ENCODE measurements at regions not wholly inside any gene's neighbourhood (a gene's known extent, or its start where the extent isn't known, plus 50 kb on each side); places are given as distances from the start of the nearest gene placed in this dataset.

DNA sequence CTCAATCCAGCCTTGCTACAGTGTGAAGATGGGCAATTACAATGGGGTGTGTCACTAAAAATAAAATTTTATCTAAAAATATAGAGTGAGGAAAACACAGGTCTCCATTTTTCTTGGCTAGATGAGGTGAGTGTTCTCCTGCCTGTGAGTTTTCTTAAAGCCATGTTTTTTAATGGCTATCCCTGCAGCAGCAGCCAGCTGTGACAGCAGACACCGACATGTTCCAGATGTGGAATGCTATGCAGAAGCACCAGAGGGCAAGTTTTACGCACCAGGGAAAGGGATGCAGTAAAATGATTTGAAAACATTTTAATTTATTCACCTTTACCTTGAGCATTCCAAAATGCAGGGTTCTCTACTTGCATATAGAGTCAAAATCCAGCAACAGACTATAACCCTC, 577.0 kb upstream of the STXBP6 start:
- Histone ChIP-seq H3K79me2 (ENCODE audit: control insufficient read depth, insufficient read depth, low read length) (no peaks in the 10 kb centered on the region), H3K36me3 (ENCODE audit: control insufficient read depth, insufficient read depth, low read length) (no peaks in the 10 kb centered on the region), H3K9me3 (ENCODE audit: control insufficient read depth, insufficient read depth, low read depth, low read length) (no peaks in the 10 kb centered on the region), H3K27me3 (ENCODE audit: control insufficient read depth, insufficient read depth, low read length) (no peaks in the 10 kb centered on the region), H3K4me2 (ENCODE audit: extremely low read depth, insufficient read depth, low read length) (no peak overlapping the region), H3K4me3 (replicated peaks in 1 of 4; ENCODE audit: control extremely low read depth in 1 of 4, insufficient read depth in 1 of 4, low read depth in 3 of 4, low read length in 4 of 4) (no peak overlapping the region), H3K4me1 (ENCODE audit: control insufficient read depth, extremely low read depth, insufficient read depth, low read length) (no peaks in the 10 kb centered on the region), H3K27ac (ENCODE audit: insufficient read depth, low read length) (no peak overlapping the region), H4K20me1 (ENCODE audit: control insufficient read depth, extremely low read depth, insufficient read depth, low read length) (no peaks in the 10 kb centered on the region), H2AFZ (ENCODE audit: low read length) (no peak overlapping the region), H3K9ac (ENCODE audit: insufficient read depth, low read length) (no peak overlapping the region)
- TF ChIP-seq, protein P1, sequence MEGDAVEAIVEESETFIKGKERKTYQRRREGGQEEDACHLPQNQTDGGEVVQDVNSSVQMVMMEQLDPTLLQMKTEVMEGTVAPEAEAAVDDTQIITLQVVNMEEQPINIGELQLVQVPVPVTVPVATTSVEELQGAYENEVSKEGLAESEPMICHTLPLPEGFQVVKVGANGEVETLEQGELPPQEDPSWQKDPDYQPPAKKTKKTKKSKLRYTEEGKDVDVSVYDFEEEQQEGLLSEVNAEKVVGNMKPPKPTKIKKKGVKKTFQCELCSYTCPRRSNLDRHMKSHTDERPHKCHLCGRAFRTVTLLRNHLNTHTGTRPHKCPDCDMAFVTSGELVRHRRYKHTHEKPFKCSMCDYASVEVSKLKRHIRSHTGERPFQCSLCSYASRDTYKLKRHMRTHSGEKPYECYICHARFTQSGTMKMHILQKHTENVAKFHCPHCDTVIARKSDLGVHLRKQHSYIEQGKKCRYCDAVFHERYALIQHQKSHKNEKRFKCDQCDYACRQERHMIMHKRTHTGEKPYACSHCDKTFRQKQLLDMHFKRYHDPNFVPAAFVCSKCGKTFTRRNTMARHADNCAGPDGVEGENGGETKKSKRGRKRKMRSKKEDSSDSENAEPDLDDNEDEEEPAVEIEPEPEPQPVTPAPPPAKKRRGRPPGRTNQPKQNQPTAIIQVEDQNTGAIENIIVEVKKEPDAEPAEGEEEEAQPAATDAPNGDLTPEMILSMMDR (conservative IDR thresholded peaks at IDR 0.05 in 1 of 2, IDR thresholded peaks at IDR 0.05 in 1 of 2; ENCODE audit: low read depth in 1 of 2, low read length in 2 of 2) = no peak
- TF ChIP-seq EZH2 (IDR thresholded peaks at IDR 0.05; ENCODE audit: low read length, missing control alignments) = no peak
- DNase-seq (ENCODE audit: low read depth in 2 of 2) = no peak

DNA sequence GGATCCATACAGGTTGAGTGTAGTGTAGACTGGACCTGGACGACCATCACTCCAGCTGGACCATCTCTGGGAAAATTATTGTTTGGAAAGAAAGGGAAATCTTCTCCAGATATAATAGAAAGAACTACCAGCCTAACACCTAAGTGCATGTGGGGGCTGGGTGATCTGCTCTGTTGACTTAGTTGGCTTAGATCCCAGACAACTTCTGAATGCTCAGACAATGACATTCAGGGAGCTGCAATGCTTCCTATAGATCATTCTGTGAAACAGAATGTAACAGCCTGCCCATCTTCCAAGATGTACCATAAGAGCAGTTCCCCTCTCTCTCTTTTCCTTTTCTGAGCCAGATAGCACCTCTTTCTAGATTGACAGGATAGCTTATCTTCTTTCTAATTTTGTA, 572.8 kb upstream of the STXBP6 start:
- no peak overlapping the region for H3K4me3 ChIP-seq (replicated peaks in 1 of 4; ENCODE audit: control extremely low read depth in 1 of 4, insufficient read depth in 1 of 4, low read depth in 3 of 4, low read length in 4 of 4)
- DNase-seq (ENCODE audit: low read depth in 2 of 2) = no peak
- no peaks in the 10 kb centered on the region for H3K4me1 ChIP-seq (ENCODE audit: control insufficient read depth, extremely low read depth, insufficient read depth, low read length)
- no peak overlapping the region for H3K4me2 ChIP-seq (ENCODE audit: extremely low read depth, insufficient read depth, low read length)
- H3K36me3 ChIP-seq (ENCODE audit: control insufficient read depth, insufficient read depth, low read length) = no peaks in the 10 kb centered on the region
- H3K27ac ChIP-seq (ENCODE audit: insufficient read depth, low read length) = no peak overlapping the region
- H3K9me3 ChIP-seq (ENCODE audit: control insufficient read depth, insufficient read depth, low read depth, low read length) = no peaks in the 10 kb centered on the region
- no peak overlapping the region for H3K9ac ChIP-seq (ENCODE audit: insufficient read depth, low read length)
- no peaks in the 10 kb centered on the region for H4K20me1 ChIP-seq (ENCODE audit: control insufficient read depth, extremely low read depth, insufficient read depth, low read length)
- no peaks in the 10 kb centered on the region for H3K79me2 ChIP-seq (ENCODE audit: control insufficient read depth, insufficient read depth, low read length)
- no peaks in the 10 kb centered on the region for H3K27me3 ChIP-seq (ENCODE audit: control insufficient read depth, insufficient read depth, low read length)
- TF ChIP-seq, protein P1 (conservative IDR thresholded peaks at IDR 0.05 in 1 of 2, IDR thresholded peaks at IDR 0.05 in 1 of 2; ENCODE audit: low read depth in 1 of 2, low read length in 2 of 2) = no peak
- no peak for TF ChIP-seq EZH2 (IDR thresholded peaks at IDR 0.05; ENCODE audit: low read length, missing control alignments)
- H2AFZ ChIP-seq (ENCODE audit: low read length) = no peak overlapping the region

DNA sequence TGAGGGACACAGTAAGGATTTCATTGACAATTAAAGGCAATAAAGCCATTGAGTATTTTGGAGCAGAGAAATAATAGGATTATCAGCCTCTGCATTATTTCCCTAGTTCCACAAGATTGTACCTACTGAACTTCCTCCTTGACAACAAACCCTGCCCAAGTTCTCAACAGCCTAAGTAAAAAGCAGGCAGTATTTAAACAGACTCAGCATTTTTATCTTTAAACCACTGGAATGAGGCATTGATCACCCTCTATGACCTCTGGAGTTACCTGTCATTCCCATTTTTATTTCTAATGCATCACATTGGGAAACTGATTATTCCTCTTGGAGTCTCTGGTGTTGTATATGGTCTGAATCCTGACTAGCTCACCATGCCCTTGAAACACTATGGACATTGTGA, 570.6 kb upstream of the STXBP6 start:
- no peaks in the 10 kb centered on the region for H3K4me1 ChIP-seq (ENCODE audit: control insufficient read depth, extremely low read depth, insufficient read depth, low read length)
- no peaks in the 10 kb centered on the region for H3K36me3 ChIP-seq (ENCODE audit: control insufficient read depth, insufficient read depth, low read length)
- no peak overlapping the region for H2AFZ ChIP-seq (ENCODE audit: low read length)
- no peak overlapping the region for H3K9ac ChIP-seq (ENCODE audit: insufficient read depth, low read length)
- no peak overlapping the region for H3K4me2 ChIP-seq (ENCODE audit: extremely low read depth, insufficient read depth, low read length)
- no peak overlapping the region for H3K27ac ChIP-seq (ENCODE audit: insufficient read depth, low read length)
- no peak overlapping the region for H3K4me3 ChIP-seq (replicated peaks in 1 of 4; ENCODE audit: control extremely low read depth in 1 of 4, insufficient read depth in 1 of 4, low read depth in 3 of 4, low read length in 4 of 4)
- no peaks in the 10 kb centered on the region for H3K79me2 ChIP-seq (ENCODE audit: control insufficient read depth, insufficient read depth, low read length)
- no peak for DNase-seq (ENCODE audit: low read depth in 2 of 2)
- TF ChIP-seq, protein P1 (conservative IDR thresholded peaks at IDR 0.05 in 1 of 2, IDR thresholded peaks at IDR 0.05 in 1 of 2; ENCODE audit: low read depth in 1 of 2, low read length in 2 of 2) = no peak
- TF ChIP-seq EZH2 (IDR thresholded peaks at IDR 0.05; ENCODE audit: low read length, missing control alignments) = no peak
- no peaks in the 10 kb centered on the region for H3K9me3 ChIP-seq (ENCODE audit: control insufficient read depth, insufficient read depth, low read depth, low read length)
- H4K20me1 ChIP-seq (ENCODE audit: control insufficient read depth, extremely low read depth, insufficient read depth, low read length) = no peaks in the 10 kb centered on the region
- no peaks in the 10 kb centered on the region for H3K27me3 ChIP-seq (ENCODE audit: control insufficient read depth, insufficient read depth, low read length)

Measured in fibroblast of lung (primary cell).